A549 (cell line): ENCODE measurements at regions not wholly inside any gene's neighbourhood (a gene's known extent, or its start where the extent isn't known, plus 50 kb on each side); places are given as distances from the start of the nearest gene placed in this dataset.

Source experiments
- ATAC-seq, 2 experiments: fragments of 200-7000 bp in 1 of 2; fragments of >200 bp in 1 of 2; cut with Nextera tagmentation in 1 of 2; cut with Tn5 transposase in 1 of 2; 3 replicates each; pipeline versions ENCODE4 v1.8.0 to v1.9.1; 2018 to 2020; ENCODE audit warnings: mild to moderate bottlenecking in 1 of 2, moderate library complexity in 1 of 2
- CTCF ChIA-PET: fragments of 300-600 bp; sonication (Branson Sonifier 250); formaldehyde crosslinking; extraction: SDS; loops from one replicate; lab custom pipeline; 2021; ENCODE audit warnings: antibody characterized with exemption, inconsistent platforms; lab: Yijun Ruan, JAX
- POLR2A ChIA-PET: fragments of 350-600 bp; formaldehyde crosslinking; extraction: SDS; loops from one replicate; lab custom pipeline; 2021; ENCODE audit warnings: antibody characterized with exemption, inconsistent platforms; lab: Yijun Ruan, JAX
- DNase-seq, 2 experiments: peaks; one replicate each; pipeline versions ENCODE4 v3.0.0 to v3.0.0-alpha.2; 2011 to 2016; ENCODE audit warnings: low read depth in 1 of 2, low spot score in 1 of 2
- FAIRE-seq: peaks from 2 replicates; lab custom pipeline; 2011; peaks lifted over from hg19 to GRCh38; lab: Jason Lieb, UNC
- H3K27ac ChIP-seq, 2 experiments: fragments of >200 bp; sonication (Bioruptor Twin); formaldehyde crosslinking; 3 replicates each; pipeline ENCODE4 v1.5.1; 2016 to 2017
- H3K4me1 ChIP-seq: fragments of >200 bp; sonication (Bioruptor Twin); formaldehyde crosslinking; 3 replicates; pipeline ENCODE4 v1.6.1; 2016
- H3K4me2 ChIP-seq: fragments of >200 bp; sonication (Bioruptor Twin); formaldehyde crosslinking; 3 replicates; pipeline ENCODE4 v1.6.1; 2016
- H3K4me3 ChIP-seq: fragments of >200 bp; sonication (Bioruptor Twin); formaldehyde crosslinking; 3 replicates; pipeline ENCODE4 v1.5.1; 2016
- H3K9me3 ChIP-seq: fragments of >200 bp; sonication (Bioruptor Twin); formaldehyde crosslinking; 3 replicates; pipeline ENCODE4 v1.6.1; 2016
- BCL3 ChIP-seq: fragments of >200 bp; sonication (Bioruptor Twin); formaldehyde crosslinking; IDR thresholded peaks from 3 replicates; pipeline ENCODE4 v1.6.1; 2016
- CBX8 ChIP-seq: fragments of 200-600 bp; sonication (generic); IDR thresholded peaks from 2 replicates; pipeline ENCODE4 v1.6.1; 2016
- E2F6 ChIP-seq: IDR thresholded peaks from 2 replicates; pipeline ENCODE4 v1.6.1; 2012; ENCODE audit warnings: low read depth, borderline replicate concordance
- EHF ChIP-seq: fragments of 250-450 bp; sonication (Bioruptor Pico); IDR thresholded peaks from 2 replicates; pipeline ENCODE4 v1.5.0; 2020; ENCODE audit warnings: mild to moderate bottlenecking
- EHMT2 ChIP-seq: fragments of 200-600 bp; sonication (generic); IDR thresholded peaks from 2 replicates; pipeline ENCODE4 v1.6.1; 2016; ENCODE audit warnings: antibody characterized with exemption, low read depth, mild to moderate bottlenecking, moderate library complexity
- FOSL2 ChIP-seq, 2 experiments: fragments of 450-650 bp in 1 of 2; fragments of >200 bp in 1 of 2; sonication (Bioruptor Twin) in 1 of 2; formaldehyde crosslinking; IDR thresholded peaks; 2 replicates each; pipeline versions ENCODE4 v1.5.0 to v1.6.1; 2016 to 2020; ENCODE audit warnings: mild to moderate bottlenecking in 1 of 2, moderate library complexity in 1 of 2
- HMGXB4 ChIP-seq: fragments of 250-450 bp; sonication (Bioruptor Pico); IDR thresholded peaks from 2 replicates; pipeline ENCODE4 v1.5.0; 2021; ENCODE audit warnings: mild to moderate bottlenecking, moderate library complexity, borderline replicate concordance
- KDM1A ChIP-seq: fragments of 200-600 bp; sonication (generic); IDR thresholded peaks from 2 replicates; pipeline ENCODE4 v1.6.1; 2016; ENCODE audit warnings: low read depth, mild to moderate bottlenecking
- MAFK ChIP-seq: fragments of 450-650 bp; IDR thresholded peaks from 2 replicates; pipeline ENCODE4 v1.6.1; 2014; ENCODE audit not compliant: partially characterized antibody
- MAZ ChIP-seq: fragments of 150-350 bp; IDR thresholded peaks from 2 replicates; pipeline ENCODE4 v1.6.1; 2014; ENCODE audit warnings: antibody characterized with exemption, low read depth, low read length, borderline replicate concordance
- MYC ChIP-seq: IDR thresholded peaks from 2 replicates; pipeline ENCODE4 v1.6.1; 2012; ENCODE audit warnings: mild to moderate bottlenecking, inconsistent platforms, low read length, improper control_type of control experiment, borderline replicate concordance
- NFE2L2 ChIP-seq: fragments of 150-350 bp; conservative IDR thresholded peaks from 2 replicates; pipeline ENCODE4 v1.6.1; 2014; ENCODE audit warnings: low read length
- PHF8 ChIP-seq: fragments of 200-600 bp; sonication (generic); IDR thresholded peaks from 2 replicates; pipeline ENCODE4 v1.6.1; 2016; ENCODE audit warnings: low read depth, mild to moderate bottlenecking, antibody characterized with exemption, moderate library complexity, borderline replicate concordance
- TFCP2L1 ChIP-seq: fragments of 250-450 bp; sonication (Bioruptor Pico); IDR thresholded peaks from 2 replicates; pipeline ENCODE4 v1.5.0; 2021; ENCODE audit warnings: mild to moderate bottlenecking
- TP53 ChIP-seq: fragments of 250-450 bp; sonication (Bioruptor Pico); IDR thresholded peaks from 2 replicates; pipeline ENCODE4 v1.5.0; 2021; ENCODE audit warnings: mild to moderate bottlenecking, moderate library complexity
- USF2 ChIP-seq: fragments of 450-650 bp; IDR thresholded peaks from 2 replicates; pipeline ENCODE4 v1.6.1; 2014; ENCODE audit warnings: antibody characterized with exemption
- ZC3H11A ChIP-seq: fragments of 450-650 bp; IDR thresholded peaks from 2 replicates; pipeline ENCODE4 v1.6.1; 2014; ENCODE audit warnings: antibody characterized with exemption, mild to moderate bottlenecking
- ZNF302 ChIP-seq: fragments of 250-450 bp; sonication (Bioruptor Pico); IDR thresholded peaks from 2 replicates; pipeline ENCODE4 v1.9.0; 2021; ENCODE audit warnings: inconsistent platforms, mild to moderate bottlenecking, moderate library complexity
- WGBS: methylation state at CpG from one replicate; pipeline ENCODE4 v1.1.6; 2017; ENCODE audit errors: missing lambda C conversion rate; 5-methylcytosine and 5-hydroxymethylcytosine counted together

- TF ChIP-seq E2F6 (no peak), KDM1A (no peak), HMGXB4 (CRISPR knock-in tag) (no peak), BCL3 (no peak), FOSL2 (IDR thresholded peaks at IDR 0.05) (no peak), FOSL2 (CRISPR knock-in tag; IDR thresholded peaks at IDR 0.05) (0 out of 2 replicates have a peak, but pooled peaks have one; percentile 10)
- TF ChIP-seq, all 56 proteins: peak for 7
Observed at GRCh38 chr14:61188978-61189808, 91.9 kb downstream of the TMEM30B start (continued).

- ATAC-seq (peak; percentile 80 to 84), DNase-seq (peak; percentile 41 to 43), FAIRE-seq (no peak)
- H3K27ac ChIP-seq, result peak overlapping the region; percentile 88 to 95
- WGBS, result 3% methylated on average over 7 of the region's 21 CpGs
- CTCF ChIA-PET, result interaction anchor here (0.6 to 1.2 kb wide), 2 partner anchors 542 to 563 kb away, joined by 3 to 7 read pairs; no protein-coding TSS in a partner anchor
- no peaks in the 10 kb centered on the region for H3K9me3 ChIP-seq
- TF ChIP-seq NFE2L2, result no peak
- no peak for TF ChIP-seq MAFK
- no peak for TF ChIP-seq USF2
- no peak for TF ChIP-seq MAZ
- TF ChIP-seq PHF8, result no peak
- no peak for TF ChIP-seq MYC
- TF ChIP-seq TFCP2L1 (CRISPR knock-in tag), result no peak
- TF ChIP-seq EHF, result no peak
- TF ChIP-seq KDM1A, result no peak
- TF ChIP-seq CBX8, result no peak
- no peak for TF ChIP-seq TP53 (CRISPR knock-in tag)
- no peak for TF ChIP-seq ZNF302 (CRISPR knock-in tag)
- TF ChIP-seq ZC3H11A, result no peak
- TF ChIP-seq BCL3, result no peak
- no peak for TF ChIP-seq EHMT2
- peaks cover 30% of the 10 kb centered on the region for H3K4me1 ChIP-seq
- peak overlapping the region; percentile 70 for H3K4me2 ChIP-seq
- POLR2A ChIA-PET, result interaction anchor here (0.6 to 2.4 kb wide), 2 partner anchors 207 to 539 kb away, joined by 3 to 12 read pairs; partner anchors contain the start of genes SIX1, SLC38A6 and TRMT5
- peak overlapping the region; percentile 61 for H3K4me3 ChIP-seq
Observed at GRCh38 chr14:61188196-61188595, 92.9 kb downstream of the TMEM30B start.
